Left renal cortex interstitium (tissue), 4 donors: ENCODE measurements at regions not wholly inside any gene's neighbourhood (a gene's known extent, or its start where the extent isn't known, plus 50 kb on each side); places are given as distances from the start of the nearest gene placed in this dataset.
A peak's percentile ranks its signal among the peaks of the same experiment; 100 is the strongest.

Source experiments
- DNase-seq, 4 donors: peaks; one replicate each; pipeline ENCODE4 v3.0.0-alpha.2; 2013; ENCODE audit warnings: low read depth in 4 of 4, low spot score in 2 of 4, missing footprints in 1 of 4

DNA sequence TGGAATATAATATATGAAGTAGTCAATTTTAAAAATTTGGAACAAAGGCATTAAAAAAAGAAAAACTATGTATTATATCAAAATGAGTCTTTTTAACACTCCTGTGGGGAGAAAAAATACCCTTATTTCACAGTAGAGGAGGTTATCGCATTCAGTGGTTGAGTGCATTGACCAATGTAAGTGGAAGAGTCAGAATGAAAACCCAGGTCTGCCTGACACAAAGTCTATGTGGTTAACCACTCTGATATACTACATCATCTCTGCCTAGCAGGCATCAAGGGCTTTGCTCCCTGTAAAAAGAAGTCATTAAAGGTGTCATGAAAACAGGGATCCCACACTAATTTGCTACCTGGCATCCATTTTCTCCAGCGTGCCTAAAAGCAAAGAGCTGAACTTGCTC is 417.2 kb upstream of the C9orf72 start:
- no peak for DNase-seq

DNA sequence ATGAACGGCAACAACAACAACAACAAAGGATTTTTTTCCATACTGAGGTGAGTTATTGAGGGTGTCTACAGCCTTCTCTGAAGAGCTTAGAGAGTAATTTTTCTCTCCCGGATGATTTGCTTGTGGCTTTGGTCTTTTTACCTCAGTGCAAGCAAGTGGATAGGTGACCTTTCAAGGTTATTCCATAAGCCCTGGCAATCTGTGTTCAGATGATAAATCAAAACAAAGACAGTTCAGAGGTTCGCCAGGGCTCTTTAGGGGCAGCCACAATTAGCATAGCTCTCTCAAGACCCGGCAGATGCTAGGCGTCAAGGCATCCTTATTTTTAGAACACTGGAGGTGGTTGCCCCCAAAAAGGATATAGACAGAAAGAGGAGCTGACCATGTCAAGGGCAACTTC is 417.9 kb upstream of the C9orf72 start:
- DNase-seq, result no peak

DNA sequence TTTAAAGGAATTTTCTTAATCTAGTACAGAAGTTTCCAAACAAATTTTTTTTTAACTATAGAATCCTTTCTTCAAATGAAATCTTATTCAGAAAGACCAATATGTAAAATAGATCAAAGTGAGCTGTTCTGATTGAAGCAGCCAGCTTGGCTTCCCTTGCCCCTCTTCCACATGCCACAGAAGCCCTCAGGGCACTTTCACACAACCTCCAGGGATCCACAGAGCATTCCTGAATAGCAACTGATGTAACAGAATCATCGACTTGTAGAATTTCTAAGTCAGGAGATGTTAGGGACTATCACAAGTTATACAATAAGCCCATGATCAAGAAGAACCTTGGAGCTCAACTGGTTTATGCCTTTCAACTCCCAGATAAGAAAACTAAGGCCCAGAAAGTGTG is 427.8 kb upstream of the C9orf72 start:
- no peak for DNase-seq

DNA sequence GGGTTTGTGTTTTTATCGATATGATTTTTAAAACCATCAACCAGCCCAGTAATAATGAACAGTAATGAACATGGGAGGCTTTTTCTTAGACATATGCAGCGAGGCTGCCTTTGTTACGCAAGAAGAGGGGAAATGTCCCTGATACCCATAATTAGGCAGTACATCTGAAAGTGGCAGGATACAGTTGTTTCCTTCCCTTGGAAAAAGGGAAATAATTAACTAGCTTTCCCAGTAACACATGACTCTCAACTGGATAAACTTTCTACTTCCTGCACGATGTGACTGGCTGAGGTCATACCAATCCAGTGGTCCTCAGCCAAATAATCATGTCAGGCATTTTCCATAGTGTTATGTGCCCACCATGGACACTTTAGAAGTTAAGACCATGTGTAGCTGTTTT is 431.6 kb upstream of the C9orf72 start:
- DNase-seq, result no peak

DNA sequence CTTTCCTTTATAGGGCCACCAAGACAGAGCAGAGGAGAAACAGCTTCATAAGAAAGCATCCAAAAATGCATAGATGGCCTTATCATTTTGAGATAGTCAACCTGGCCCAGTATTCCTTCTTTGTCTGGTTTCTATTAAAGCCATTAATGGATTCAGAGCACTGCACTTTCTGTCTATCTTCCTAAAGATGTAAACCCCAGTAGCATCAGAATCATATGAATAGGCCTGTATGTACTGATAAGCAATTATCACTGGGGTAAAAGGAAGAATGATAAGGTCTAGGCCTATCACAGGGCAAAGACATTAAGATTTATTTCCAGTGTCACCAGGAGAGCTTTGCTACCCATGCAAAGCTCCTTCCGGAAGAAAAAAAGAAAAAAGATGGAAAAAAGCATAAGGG is 432.5 kb upstream of the C9orf72 start:
- no peak for DNase-seq

DNA sequence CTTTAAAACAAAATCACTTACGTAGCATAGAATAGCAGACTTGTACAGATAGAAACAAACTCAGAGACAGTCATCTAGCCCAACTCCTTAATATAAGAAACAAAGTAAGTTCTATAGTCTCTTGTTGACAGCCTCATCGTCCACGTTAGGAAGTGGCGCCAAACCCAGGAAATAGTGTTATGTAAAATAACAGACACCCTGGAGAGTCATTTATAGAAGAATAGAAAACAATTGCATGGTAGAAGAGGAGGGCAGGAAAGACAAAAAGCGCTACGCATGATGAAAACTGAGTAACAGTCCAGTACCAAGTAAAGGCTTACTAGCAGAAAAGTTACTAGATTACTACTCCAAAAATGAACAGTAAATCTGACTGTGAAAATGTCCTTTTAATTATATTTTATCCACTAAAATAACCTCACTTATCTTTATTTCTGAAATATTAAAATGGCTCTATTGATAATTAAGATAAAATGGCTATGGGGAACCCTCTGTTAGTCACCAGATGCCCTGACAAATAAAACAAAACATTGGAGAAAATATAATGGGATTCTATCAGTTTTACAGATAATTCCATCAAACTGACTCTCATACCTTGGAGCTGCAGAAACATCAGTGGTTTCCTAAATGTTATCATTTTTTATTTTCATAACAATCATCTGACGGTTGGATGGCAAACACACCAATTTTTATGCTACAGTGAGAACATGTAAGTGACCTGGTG is 434.0 kb upstream of the C9orf72 start:
- no peak for DNase-seq

DNA sequence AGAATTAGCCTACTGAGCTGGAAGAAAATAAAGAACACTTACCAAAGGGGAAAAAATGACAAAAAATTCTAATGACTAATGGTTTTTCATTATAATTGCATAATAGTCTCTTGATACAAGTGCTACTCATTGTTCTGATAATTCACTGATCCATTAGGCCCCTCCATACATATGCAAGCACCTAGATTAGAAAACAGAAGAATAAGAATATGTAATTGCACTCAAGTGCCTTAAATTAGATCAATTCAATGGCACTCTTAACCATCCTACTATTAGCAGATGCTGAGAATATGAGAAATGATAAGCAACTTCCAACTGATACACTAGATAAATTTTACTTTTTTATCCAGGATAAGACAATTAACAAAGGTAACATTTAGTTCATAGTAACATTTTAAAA is 440.9 kb upstream of the C9orf72 start:
- DNase-seq, result no peak

DNA sequence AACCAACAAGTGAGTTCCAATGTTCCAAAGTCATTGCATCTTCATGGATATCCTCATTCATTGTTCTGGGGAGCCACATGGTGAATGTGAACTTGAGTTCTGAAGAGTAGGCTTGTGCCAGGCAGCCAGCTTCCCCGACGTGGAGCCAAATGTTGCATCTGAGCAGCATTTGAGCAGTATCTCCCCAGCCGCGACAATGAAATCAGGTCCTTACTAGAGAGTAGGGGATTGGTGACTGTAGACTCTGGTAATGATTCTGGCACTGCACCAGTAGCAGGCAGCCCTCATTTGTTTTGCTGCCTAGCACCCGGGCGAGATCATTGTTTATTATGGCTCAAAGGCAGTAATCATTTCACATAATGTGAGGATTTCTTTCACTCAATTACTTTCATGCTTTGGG is 451.4 kb upstream of the C9orf72 start:
- DNase-seq, result no peak

DNA sequence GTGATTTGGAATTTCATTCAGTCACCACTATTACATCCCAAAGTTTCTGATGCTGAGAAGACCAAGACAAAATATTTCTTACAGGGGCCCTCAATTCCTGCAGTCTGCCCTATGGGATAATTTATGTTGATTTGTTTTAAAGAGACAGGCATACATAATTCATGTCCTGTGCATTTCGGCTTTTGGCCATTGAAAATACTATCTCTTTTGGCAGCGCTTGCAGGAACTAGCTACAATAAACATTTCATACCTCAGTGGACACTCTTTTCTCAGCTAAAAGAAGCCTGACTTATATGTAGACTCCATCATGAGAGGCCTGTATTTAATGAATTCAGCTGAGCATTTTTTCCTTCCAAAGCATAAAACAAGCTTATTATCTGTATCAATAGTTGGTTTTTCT is 451.9 kb upstream of the C9orf72 start:
- DNase-seq, result no peak

DNA sequence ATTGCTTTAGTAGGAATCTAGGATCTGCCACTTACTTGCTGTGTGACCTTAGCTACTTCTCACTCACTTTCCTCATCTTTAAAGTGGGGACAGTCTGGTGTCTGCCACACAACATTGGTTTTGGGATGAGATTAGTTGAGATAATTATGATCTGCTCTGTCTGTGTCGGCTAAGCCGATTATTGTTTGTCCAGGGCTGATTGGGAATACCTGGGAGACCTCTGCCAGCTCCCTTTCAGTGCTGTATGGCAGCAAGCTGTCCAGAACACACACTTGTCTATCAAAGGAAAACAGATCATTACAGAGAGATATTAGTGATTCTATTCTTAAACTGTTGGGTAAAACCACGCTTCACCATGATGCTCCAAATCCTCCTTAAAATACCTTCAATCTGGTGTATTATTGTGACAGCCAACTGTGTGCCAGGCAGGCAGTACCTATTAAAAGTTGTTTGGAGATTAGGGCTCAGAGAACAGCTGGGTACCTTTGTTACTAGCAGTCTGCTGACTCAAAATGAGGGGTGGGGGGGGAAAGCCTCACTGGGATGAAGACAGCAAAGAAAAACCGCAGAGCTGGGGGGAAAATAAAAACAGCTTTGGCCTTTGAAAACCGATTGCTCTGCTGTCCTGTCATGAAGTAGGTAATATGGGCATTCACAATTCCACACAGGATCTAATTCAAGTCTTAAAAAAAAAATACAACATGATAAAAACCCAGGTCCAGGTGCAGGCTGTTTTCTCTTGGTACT is 458.4 kb upstream of the C9orf72 start:
- no peak for DNase-seq

DNA sequence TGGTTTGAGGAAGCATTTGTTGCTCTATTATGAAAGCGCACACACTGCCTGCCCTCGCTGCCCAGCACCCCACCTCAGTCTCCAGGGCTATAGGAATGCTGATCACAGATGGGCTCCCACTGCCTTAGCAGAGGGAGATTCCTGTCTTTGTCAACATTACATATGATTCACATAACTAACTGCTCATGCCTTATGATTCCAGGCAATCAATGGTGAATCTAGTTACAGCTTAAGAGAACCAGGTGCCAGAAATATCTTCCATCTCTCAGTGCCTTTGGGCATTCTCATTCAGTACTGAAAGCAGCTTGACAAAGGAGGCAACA is 458.9 kb upstream of the C9orf72 start:
- no peak for DNase-seq

DNA sequence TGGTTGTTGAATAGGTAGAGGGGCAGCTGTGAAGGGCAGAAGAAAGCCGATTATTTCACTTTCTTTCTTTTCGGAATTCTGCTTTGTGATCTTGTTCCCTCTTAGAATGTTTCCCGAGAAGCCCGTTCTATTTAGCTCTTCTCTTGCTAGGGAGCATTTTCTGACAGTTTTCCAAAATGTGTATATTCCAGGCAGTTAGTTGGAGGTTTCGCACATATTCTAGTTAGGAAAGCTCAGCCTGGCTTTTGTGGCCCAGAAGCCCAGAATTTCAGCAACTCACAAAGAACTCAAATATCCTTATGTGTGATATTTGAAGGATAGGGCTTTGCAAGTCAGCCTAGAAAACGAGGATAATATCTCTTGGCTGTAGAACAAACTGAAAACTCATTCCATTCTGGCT is 461.0 kb upstream of the C9orf72 start:
- no peak for DNase-seq

DNA sequence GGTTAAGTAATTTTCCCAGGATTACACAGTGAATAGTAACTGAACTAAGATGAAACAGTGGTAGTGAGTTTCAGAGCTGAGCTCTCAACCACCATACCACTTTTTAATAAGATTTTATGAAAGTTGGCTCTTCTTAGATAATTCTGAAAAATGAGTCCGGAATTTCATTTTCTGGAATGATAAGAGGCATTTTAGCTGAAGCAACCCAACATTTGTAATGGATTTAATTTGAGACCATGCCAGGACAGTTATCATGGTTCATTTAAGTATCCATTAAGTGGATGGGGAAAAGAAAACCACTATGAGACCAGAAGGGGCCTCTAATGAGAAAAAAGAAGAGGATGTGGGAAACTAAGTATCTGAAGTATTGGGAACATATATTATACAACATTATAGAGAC is 464.7 kb upstream of the C9orf72 start:
- DNase-seq, result no peak

DNA sequence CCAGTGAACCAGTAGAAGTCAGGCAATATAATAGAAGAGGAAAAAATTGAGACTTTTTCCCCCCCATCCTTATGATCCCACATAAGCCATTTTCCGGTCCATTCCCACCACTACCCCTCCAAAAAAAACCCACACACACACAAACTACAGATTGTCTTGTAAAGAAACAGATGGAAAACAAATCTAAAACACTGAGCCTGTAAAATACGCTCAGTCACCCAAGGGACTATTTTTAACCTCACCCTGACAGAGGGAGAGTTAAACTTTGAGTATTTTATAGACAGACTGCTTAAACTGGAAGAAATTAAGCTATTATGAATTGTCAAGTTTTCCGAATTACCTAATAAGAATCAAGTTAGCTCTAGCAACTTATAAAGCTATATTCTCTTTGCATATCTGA is 471.8 kb upstream of the C9orf72 start:
- no peak for DNase-seq

DNA sequence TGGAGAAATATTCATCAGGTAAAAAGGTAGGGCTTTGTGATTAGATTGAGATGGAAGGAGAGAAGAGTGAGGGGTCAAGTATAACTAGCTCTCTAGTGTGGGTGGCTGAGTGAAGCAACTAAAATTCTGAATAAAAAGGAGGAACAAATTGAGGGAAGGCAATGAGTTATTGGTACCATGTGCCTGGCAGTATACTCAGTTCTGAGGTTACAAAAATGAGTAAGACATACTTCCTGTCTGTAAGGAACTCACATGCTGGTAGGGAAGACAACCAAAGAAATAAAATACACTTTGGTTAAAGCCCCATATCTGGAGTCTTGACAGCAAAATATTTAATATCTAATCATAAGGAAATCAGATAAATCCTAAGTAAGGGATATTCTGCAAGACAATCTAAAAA is 476.8 kb upstream of the C9orf72 start:
- no peak for DNase-seq

DNA sequence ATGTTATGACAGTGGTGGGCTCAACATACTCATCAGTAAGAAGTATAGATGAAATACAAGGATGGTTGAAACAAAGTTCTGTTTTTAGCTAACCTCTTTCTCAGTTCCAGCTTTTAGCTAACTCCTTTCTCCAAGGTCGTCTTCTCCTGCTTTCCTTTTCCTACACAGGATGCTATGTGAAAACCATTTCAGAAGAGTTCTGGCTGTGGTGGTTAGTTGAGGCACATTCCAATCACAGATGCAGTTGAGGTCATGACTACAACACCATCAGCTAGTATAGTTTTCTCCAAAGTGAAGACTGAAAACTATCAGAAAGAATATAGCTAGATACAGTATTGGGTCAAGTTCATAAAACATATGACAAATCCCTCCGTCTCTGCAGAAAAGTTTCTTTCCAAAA is 477.7 kb upstream of the C9orf72 start:
- DNase-seq, result no peak

DNA sequence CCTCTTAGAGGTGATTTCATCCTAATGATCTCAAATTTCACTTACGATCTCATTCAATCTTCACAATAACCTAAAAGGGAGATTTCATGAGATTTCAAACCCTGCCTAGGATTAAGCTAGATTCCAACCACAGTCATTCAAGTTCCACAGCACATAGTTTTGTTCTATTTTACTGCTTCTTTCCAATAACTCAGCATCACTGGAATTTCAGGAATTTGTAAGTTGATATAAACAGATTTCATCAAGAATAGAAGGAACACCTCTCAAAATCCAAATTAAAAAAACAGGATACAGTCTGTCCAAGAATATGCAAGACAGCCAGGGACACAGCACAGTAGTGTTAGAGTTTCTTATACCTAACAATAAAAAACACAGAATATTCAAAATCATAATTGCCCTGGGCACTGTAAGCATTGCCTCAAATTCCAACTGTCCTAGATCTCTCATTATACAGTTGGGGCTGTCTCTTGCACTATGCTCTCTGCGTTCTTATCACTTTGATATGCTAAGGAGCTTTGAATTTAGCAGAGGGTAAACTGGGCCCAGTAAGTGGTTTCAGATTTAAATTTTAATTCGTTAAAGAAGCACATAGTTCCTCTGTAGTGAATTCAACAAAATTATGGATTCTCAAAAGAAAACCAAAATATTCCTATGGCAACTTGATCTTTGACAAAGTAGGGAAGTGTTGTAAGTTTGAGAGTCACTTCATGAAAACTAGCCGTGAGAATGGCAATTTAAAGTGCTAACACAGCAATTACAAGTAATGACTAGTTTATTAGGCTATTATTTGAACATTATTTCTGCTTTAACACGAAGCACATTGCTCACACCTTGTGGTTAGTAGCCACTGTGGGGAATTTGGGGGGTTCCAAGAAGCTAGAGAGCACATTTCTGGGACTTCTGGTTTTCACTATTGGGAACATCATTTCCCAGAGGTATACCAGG is 478.6 kb upstream of the C9orf72 start:
- DNase-seq, result no peak

DNA sequence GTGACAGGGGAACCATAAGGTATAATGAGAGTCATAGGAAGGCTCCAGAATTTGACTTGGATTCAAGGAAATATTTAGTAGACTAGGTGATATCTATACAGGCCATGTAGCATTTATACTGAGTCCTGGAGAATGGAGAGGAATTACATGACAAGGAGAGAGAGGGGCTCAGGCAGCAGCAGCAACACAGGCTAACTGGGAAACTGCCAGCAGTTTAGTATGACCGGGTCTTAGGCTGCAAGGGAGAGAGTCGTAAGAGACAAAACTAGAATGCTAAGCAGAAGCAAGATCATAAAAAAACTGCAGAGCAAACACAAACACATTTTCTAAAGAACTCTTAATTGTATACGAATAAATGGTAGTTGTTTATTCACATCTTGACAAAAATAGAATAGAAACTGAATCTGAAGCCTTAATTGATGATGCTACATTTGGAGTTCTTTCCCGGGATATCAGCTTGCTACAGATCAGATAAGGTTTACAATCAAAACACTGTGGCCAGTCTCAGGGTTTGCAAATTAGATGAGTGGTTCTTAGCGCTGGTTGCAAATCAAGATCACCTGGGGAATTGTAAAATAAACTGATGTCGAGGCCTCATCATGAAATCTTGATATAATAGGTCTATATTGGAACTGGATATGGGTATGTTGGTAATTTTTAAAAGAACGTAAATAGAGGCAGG is 480.0 kb upstream of the C9orf72 start:
- peak in 2 of 4 donors; percentile 6 to 17 for DNase-seq

DNA sequence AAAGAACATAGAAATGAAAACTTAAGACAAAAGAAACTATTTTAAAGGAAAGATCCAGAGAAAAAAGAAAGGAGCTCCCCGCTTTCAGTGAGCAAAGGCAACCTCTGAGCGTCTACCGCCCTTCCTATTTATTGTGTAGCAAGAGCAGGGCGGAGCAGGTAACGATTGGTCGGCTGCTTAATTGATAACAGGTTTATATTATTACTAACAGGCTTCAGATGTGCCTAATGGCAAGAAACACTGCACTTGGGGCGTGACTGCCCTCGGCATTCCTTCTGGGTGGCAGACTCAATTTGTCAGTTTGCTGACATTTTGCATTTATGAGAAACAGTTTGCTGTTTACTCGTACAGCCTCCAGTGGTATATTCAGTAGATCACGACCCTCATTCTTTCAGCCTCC is 482.7 kb upstream of the C9orf72 start:
- DNase-seq, result no peak

DNA sequence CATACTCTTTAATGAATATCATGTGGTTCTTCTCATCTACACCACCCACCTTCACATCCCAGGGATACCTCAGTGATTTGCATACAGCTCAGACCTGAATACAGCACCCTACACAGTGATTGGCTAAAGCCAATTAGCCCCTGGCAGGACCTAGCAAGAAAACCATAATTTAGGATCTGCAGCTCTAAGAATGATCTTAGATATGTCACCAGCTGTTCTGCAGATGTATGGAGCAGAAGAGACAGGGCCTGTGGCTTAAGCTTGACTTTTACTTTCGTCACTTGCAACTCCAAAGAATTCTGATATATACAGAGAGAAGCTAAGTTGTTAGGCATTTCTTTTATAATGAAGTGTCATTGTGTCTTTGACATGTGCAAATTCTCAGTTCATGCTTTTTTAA is 483.2 kb upstream of the C9orf72 start:
- no peak for DNase-seq

DNA sequence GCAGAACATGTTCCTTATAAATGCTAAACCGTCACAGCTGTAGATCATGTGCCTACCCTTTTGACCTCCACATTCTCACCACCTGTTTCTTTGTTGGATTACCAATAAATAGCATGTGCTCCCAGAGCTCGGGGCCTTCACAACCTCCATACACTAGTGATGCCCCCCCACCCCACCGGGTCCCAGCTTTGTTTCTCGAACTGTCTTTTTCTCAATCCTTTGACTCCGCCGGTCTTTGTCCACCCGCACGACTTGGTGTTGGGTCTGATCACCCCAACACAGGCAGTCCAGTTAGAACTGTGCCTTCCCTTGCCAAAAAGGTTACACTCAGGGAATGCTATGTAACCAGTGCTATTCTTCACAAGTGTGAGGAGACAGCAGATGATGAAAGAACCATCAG is 485.9 kb upstream of the C9orf72 start:
- DNase-seq, result no peak
